T-helper 9 cell (primary cell): ENCODE measurements at regions not wholly inside any gene's neighbourhood (a gene's known extent, or its start where the extent isn't known, plus 50 kb on each side); places are given as distances from the start of the nearest gene placed in this dataset.
"Not testable (repeated sequence)": the region's sequence is repeated elsewhere in the genome, so short reads cannot be mapped to it uniquely, and the experiment has no call there.

Source experiments
- DNase-seq: peaks from one replicate; pipeline ENCODE4 v3.0.0-alpha.2; 2020

- DNase-seq: no peak
Observed at GRCh38 chr2:204370172-204370718, 175.0 kb upstream of the PARD3B start.

- DNase-seq: no peak
Observed at GRCh38 chr2:204373942-204374341, 171.3 kb upstream of the PARD3B start.

- no peak for DNase-seq
Observed at GRCh38 chr2:204380141-204380881, 165.0 kb upstream of the PARD3B start.

GRCh38 chr2:204386668-204387067 lies 158.6 kb upstream of the PARD3B start:
- no peak for DNase-seq

- DNase-seq: no peak
Observed at GRCh38 chr2:204389120-204389519, 156.2 kb upstream of the PARD3B start.

- no peak for DNase-seq
Observed at GRCh38 chr2:204389856-204390255, 155.4 kb upstream of the PARD3B start.

- no peak for DNase-seq
Observed at GRCh38 chr2:204395539-204395938, 149.7 kb upstream of the PARD3B start.

DNA sequence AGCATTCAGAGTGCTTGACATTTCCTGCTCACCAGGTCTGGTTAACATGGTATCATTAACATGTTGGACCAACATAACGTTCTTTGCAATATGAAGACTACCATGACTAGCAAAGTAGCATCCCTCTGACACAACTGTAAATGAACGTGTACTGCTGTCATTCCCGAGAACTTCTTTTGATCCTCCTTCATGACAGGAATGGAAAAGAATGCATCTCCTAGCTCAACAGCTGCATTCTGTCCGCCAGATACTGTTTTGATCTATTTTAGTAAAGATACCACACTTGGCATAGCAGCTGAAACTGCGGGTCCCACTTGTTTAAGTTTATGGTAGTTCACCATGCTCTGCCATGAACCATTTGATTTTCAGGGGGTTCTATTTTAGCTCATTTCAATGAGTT lies 144.2 kb upstream of the PARD3B start:
- no peak for DNase-seq

DNA sequence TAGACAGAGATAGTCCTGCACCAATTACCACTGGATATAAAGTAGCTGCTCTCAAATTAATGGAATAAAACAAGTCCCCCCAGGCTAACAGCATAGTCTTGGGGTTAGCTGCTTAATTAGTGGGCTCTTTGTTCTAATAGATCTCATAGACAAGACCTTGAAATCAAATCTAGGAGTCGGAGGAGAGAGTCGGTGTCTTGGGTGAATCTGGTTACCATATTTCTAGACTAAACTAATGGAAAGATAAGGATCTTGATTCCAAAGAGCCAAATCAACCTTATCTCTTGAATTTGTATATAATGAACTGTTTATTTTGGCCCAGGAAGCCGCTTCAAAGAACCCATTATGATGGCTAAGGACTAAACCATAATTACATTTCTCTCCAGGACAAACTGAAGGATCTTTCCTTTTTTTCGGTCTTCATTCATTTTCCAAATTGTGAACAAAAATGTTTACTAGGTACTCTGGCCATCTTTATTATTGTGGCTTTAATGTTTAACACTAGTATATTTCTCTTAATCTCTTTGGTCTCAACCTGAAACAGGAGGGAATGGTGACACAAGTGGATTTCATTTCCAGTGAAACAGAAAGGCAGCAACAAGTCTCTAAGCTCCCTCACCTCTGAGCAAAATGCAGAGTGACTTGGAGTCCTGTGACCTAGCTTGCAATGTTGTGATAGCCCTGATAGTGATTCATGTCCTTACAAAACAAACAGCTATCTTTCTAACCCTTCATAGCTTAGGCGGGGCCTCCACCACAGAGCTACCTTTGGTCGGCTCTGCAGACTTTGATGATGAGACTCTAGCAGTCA lies 137.9 kb upstream of the PARD3B start:
- DNase-seq: no peak

DNA sequence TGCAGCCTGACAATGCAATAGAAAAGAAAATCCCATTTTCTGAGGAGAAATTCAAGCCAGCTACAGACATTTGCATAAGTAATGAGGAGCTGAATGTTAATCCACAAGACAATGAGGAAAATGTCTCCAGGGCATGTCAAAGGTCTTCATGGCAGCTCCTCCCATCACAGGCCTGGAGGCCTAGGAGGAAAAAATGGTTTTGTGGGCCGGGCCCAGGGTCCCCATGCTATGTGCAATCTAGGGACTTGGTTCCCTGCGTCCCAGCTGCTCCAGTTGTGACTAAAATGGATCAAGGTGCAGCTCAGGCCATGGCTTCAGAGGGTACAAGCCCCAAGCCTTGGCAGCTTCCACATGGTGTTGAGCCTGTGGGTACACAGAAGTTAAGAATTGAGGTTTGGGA lies 132.5 kb upstream of the PARD3B start:
- not testable (repeated sequence) for DNase-seq

DNA sequence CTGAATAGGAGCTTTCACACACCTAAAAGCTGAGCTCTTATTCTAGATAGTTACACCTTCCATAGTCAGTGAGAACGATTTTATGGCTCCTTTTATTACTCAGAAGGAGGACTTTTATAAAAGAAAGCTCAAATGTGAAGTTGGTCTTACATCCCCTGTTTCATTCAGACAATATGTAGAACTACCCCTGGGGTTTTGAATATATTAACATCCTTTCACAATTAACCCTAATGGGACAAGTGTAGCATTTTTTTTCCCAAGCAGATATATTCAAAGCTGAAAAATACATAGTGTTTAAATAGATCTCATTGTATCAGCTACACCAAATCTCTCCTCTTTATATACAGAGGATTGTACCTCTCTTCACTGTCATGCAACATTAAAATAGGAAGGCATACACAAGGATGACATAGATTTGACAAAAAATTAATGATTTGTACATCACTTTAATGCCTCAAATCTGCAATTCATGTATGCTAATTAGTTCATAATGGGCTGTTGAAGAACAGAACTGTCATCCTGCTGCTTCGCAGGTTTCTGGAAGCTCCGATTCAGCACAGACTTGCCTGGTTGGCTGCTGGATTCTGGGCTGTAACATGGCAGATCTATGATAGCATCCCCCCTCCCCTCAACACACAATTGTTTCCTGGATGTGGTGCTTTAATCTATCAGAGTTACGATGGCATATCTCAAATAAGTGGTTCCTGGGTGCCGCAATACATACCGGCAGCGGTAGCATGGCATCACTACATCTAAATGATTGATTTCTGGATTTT lies 129.7 kb upstream of the PARD3B start:
- DNase-seq: no peak

- no peak for DNase-seq
Observed at GRCh38 chr2:204416236-204416635, 129.0 kb upstream of the PARD3B start.

DNA sequence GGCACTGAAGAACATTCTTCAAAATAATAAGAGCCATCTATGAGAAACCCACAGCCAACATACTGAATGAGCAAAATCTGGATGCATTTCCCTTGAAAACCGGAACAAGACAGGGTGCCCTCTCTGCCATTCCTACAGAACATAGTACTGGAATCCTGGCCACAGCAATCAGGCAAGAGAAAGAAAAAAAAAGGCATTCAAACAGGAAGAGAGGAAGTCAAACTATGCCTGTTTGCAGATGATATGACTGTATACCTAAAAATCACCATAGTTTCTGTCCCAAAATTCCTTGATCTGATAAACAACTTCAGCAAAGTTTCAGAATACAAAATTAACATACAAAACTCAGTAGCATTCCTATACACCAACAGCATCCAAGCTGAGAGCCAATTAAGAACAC lies 119.5 kb upstream of the PARD3B start:
- DNase-seq: no peak

DNA sequence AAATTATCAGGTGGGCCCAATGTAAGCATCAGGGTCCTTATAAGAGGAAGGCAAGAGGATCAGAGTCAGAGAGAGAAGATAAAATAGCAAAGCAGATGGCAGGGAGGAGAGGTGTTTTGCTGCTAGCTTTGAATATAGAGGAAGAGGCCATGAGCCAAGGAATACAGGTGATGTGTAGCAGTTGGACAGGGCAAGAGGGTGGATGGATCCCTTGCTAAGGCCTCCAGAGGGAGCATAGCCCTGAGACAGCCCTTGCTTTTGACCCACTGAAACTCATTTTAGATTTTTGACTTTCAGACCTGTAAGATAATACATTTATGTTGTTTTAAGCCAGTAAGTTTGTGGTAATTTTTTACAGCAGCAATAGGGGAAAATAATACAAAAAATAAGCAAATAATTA lies 116.6 kb upstream of the PARD3B start:
- DNase-seq: no peak

- no peak for DNase-seq
Observed at GRCh38 chr2:204431529-204431928, 113.7 kb upstream of the PARD3B start.

DNA sequence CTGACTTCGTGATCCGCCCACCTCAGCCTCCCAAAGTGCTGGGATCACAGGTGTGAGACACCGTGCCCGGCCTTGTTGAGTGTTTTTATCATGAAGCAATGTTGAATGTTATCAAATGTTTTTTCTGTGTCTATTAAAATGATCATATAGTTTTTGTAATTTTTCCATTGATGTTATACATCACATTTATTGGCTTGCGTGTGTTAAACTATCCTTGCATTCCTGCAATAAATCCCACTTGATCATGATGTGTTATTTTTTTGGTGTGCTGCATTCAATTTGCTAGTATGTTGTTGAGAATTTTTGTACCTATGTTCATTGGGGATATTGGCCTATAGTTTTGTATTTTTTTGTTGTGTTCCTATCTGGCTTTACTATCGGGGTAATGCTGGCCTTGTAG lies 113.1 kb upstream of the PARD3B start:
- no peak for DNase-seq

DNA sequence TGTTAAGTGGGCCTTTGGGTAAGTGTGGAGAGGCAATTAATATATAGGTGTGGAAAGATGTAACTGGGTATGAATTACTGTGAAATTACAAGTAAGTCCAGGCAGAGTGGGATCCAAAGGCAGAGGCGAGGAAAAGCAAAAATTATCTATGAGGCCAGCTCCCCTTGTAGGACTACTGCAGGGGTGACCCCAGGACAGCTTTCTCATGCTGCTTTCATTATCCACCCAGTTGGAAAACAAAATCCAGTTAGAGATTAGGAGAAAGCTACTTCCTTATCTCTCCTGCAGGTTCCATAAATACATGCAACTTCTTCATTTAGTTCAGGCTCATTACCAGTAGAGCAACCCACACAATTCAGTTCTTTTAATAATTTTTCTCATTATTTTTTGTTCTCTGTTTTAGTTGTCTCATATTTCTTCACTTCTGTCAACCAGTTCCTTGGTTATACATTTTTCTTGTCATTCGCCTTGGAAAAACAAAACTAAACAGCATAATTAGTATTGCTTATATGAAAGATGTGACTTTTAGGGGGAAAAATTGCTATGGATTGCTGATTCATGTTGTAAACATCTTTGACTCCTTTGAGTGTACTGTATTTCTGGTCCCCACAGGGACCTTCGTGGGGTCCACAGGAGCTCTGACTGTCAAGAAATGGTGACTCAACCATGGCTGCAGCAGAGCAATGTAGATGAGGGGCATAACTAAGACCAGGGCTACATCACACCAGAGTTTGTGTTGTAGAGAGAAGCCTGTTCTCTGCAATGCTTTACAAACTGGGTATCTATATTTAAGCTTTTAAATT lies 110.4 kb upstream of the PARD3B start:
- DNase-seq: no peak

DNA sequence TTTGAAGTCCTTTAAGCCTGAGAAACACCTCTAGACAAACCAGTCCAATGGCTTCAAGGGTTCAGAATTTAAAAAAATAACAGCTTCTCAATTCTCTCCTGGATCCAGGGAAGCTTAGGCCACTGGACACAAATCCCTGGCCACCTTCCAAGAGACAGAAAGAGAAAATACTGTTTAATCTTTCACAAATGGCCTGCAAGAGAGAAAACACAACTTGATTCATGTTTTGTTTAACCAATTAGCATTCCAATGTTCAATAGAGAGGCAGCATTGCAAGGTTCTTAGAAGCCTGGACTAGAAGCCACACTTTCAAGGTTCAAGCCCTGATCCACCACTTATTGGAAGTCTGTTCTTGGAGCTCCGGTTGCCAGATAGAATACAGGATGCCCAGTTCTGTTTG lies 109.0 kb upstream of the PARD3B start:
- DNase-seq: no peak

DNA sequence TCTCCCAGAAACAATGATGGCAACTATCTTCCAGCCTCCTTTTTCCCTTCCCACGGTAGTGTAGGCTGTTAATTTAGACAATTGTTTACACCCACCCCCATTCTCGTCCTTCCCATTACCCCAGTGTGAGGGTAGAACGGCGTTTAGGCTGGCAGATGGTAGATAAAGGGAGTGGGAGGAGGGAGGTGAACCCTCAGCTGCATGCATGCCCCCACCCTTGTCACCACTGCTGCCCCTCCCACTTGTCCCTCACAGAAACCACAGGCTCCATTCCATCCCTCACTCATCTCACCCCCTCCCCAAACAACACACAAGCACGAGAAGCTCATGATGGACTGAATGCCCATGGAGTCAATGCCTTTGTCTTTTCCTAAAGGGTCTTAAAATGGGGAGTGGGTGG lies 107.9 kb upstream of the PARD3B start:
- DNase-seq: no peak

- no peak for DNase-seq
Observed at GRCh38 chr2:204437815-204438756, 107.2 kb upstream of the PARD3B start.

GRCh38 chr2:204441316-204441715 lies 104.0 kb upstream of the PARD3B start:
- no peak for DNase-seq
